ENCODE measurements at regions not wholly inside any gene's neighbourhood (a gene's known extent, or its start where the extent isn't known, plus 50 kb on each side); places are given as distances from the start of the nearest gene placed in this dataset.

DNA sequence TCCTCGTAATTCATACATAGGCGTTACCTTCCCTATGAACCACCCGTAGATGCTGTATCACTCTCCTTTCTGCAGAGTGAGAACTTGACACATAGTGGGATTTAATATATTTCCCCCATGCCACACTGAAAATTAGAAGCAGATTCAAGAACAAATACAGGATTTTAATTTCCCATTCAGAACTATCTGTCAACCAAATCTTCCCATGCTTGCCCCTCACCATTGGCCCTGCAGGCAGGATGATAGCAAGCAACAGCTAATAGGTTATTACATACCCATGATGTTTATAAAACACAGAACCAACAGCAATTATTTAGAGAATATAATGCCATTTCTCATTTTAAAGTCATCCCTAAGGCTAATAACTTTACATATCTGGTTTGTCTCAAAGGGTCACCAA is 55.0 kb upstream of the GNAO1 start (continued):
- TF ChIP-seq ZFP37 (tag by site-specific recombination; IDR thresholded peaks at IDR 0.05): no peak
- no peak for TF ChIP-seq ZNF624 (tag by site-specific recombination; IDR thresholded peaks at IDR 0.05)
- TF ChIP-seq KLF9 (tag by site-specific recombination; IDR thresholded peaks at IDR 0.05; ENCODE audit: low read depth): no peak
- TF ChIP-seq ZNF621 (tag by site-specific recombination; IDR thresholded peaks at IDR 0.05): no peak
- TF ChIP-seq ZFHX2 (tag by site-specific recombination; conservative IDR thresholded peaks at IDR 0.05): no peak
- TF ChIP-seq ZNF654 (tag by site-specific recombination; IDR thresholded peaks at IDR 0.05; ENCODE audit: low read depth): no peak
- TF ChIP-seq ZFP41 (tag by site-specific recombination; IDR thresholded peaks at IDR 0.05; ENCODE audit: borderline replicate concordance): no peak

DNA sequence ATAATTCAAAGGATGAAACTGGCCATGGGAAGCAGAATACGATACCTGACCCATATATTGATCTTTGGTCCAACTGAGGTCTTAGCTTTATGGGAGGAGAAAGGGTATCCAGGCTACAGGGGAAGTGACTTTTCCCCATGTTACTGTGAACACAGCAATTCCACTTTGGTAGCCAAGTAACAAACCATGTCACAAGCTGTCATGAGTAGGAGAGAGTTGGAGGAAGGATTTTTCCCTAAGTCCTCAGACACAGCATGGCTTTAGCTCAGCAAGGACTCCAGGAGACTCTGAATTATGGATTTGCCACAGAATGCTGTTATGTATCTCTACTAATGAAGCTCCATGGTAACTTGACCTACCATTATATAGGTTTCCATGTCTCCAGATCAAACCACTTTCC is 56.5 kb upstream of the GNAO1 start:
- H3K36me3 ChIP-seq (ENCODE audit: control insufficient read depth in 2 of 2, insufficient read depth in 1 of 2, low read length in 2 of 2): no peaks in the 10 kb centered on the region
- H3K4me1 ChIP-seq (ENCODE audit: control insufficient read depth, insufficient read depth, low read length): no peaks in the 10 kb centered on the region

DNA sequence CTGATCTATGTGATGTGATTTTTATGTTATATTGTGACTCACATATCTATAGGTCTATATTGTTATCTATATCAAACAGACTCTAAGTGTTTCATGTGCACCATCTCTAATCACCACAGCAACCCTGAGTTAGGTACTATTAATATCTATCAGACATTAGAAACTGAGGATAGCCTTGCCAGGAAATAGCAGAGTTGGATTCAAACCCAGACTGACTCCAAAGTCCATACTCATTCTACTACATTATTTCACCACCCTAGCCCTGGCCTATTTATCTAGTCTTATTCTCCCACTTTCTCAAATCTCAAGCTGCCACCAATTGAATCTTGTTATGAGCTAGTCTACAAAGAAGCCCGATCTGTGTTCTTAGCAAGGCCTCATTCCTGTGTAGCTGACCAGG is 65.4 kb upstream of the GNAO1 start:
- Histone ChIP-seq H3K4me3 (ENCODE audit: low read depth, low read length) (no peak overlapping the region), H3K4me1 (ENCODE audit: control insufficient read depth, insufficient read depth, low read length) (no peaks in the 10 kb centered on the region), H3K36me3 (ENCODE audit: control insufficient read depth in 2 of 2, insufficient read depth in 1 of 2, low read length in 2 of 2) (no peaks in the 10 kb centered on the region), H3K27ac (ENCODE audit: extremely low read depth, low read depth, low read length) (no peak overlapping the region), H3K9me3 (ENCODE audit: control insufficient read depth, insufficient read depth, low read depth, low read length) (no peaks in the 10 kb centered on the region)
- POLR2A ChIA-PET: interaction anchor here (0.6 kb wide), 1 partner anchor 1282 kb away, joined by 6 read pairs; no protein-coding TSS in a partner anchor
- TF ChIP-seq, protein P1, sequence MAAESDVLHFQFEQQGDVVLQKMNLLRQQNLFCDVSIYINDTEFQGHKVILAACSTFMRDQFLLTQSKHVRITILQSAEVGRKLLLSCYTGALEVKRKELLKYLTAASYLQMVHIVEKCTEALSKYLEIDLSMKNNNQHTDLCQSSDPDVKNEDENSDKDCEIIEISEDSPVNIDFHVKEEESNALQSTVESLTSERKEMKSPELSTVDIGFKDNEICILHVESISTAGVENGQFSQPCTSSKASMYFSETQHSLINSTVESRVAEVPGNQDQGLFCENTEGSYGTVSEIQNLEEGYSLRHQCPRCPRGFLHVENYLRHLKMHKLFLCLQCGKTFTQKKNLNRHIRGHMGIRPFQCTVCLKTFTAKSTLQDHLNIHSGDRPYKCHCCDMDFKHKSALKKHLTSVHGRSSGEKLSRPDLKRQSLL (tag by site-specific recombination; IDR thresholded peaks at IDR 0.05): no peak
- TF ChIP-seq ZNF777 (tag by site-specific recombination; IDR thresholded peaks at IDR 0.05; ENCODE audit: borderline replicate concordance) (no peak), ZNF624 (tag by site-specific recombination; IDR thresholded peaks at IDR 0.05) (no peak), ZNF341 (tag by site-specific recombination; IDR thresholded peaks at IDR 0.05; ENCODE audit: low read depth) (no peak), ZNF514 (tag by site-specific recombination; IDR thresholded peaks at IDR 0.05) (no peak), REPIN1 (tag by site-specific recombination; IDR thresholded peaks at IDR 0.05; ENCODE audit: low read depth) (no peak), ZSCAN30 (tag by site-specific recombination; IDR thresholded peaks at IDR 0.05) (no peak)
- TF ChIP-seq, protein P2, sequence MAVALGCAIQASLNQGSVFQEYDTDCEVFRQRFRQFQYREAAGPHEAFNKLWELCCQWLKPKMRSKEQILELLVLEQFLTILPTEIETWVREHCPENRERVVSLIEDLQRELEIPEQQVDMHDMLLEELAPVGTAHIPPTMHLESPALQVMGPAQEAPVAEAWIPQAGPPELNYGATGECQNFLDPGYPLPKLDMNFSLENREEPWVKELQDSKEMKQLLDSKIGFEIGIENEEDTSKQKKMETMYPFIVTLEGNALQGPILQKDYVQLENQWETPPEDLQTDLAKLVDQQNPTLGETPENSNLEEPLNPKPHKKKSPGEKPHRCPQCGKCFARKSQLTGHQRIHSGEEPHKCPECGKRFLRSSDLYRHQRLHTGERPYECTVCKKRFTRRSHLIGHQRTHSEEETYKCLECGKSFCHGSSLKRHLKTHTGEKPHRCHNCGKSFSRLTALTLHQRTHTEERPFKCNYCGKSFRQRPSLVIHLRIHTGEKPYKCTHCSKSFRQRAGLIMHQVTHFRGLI (tag by site-specific recombination; IDR thresholded peaks at IDR 0.05): no peak
- TF ChIP-seq, protein P3, sequence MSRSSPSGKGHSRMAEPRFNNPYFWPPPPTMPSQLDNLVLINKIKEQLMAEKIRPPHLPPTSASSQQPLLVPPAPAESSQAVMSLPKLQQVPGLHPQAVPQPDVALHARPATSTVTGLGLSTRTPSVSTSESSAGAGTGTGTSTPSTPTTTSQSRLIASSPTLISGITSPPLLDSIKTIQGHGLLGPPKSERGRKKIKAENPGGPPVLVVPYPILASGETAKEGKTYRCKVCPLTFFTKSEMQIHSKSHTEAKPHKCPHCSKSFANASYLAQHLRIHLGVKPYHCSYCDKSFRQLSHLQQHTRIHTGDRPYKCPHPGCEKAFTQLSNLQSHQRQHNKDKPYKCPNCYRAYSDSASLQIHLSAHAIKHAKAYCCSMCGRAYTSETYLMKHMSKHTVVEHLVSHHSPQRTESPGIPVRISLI (tag by site-specific recombination; IDR thresholded peaks at IDR 0.05): no peak
- TF ChIP-seq, protein P4, sequence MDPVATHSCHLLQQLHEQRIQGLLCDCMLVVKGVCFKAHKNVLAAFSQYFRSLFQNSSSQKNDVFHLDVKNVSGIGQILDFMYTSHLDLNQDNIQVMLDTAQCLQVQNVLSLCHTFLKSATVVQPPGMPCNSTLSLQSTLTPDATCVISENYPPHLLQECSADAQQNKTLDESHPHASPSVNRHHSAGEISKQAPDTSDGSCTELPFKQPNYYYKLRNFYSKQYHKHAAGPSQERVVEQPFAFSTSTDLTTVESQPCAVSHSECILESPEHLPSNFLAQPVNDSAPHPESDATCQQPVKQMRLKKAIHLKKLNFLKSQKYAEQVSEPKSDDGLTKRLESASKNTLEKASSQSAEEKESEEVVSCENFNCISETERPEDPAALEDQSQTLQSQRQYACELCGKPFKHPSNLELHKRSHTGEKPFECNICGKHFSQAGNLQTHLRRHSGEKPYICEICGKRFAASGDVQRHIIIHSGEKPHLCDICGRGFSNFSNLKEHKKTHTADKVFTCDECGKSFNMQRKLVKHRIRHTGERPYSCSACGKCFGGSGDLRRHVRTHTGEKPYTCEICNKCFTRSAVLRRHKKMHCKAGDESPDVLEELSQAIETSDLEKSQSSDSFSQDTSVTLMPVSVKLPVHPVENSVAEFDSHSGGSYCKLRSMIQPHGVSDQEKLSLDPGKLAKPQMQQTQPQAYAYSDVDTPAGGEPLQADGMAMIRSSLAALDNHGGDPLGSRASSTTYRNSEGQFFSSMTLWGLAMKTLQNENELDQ (tag by site-specific recombination; IDR thresholded peaks at IDR 0.05; ENCODE audit: low read depth): no peak
- CTCF ChIA-PET: interaction anchor here (0.6 kb wide), 1 partner anchor 185 kb away, joined by 3 read pairs; no protein-coding TSS in a partner anchor

More for the DNA sequence above, 56.5 kb upstream of the GNAO1 start:
- ChIA-PET CTCF (no interaction called here), POLR2A (no interaction called here)
- TF ChIP-seq, protein P5, sequence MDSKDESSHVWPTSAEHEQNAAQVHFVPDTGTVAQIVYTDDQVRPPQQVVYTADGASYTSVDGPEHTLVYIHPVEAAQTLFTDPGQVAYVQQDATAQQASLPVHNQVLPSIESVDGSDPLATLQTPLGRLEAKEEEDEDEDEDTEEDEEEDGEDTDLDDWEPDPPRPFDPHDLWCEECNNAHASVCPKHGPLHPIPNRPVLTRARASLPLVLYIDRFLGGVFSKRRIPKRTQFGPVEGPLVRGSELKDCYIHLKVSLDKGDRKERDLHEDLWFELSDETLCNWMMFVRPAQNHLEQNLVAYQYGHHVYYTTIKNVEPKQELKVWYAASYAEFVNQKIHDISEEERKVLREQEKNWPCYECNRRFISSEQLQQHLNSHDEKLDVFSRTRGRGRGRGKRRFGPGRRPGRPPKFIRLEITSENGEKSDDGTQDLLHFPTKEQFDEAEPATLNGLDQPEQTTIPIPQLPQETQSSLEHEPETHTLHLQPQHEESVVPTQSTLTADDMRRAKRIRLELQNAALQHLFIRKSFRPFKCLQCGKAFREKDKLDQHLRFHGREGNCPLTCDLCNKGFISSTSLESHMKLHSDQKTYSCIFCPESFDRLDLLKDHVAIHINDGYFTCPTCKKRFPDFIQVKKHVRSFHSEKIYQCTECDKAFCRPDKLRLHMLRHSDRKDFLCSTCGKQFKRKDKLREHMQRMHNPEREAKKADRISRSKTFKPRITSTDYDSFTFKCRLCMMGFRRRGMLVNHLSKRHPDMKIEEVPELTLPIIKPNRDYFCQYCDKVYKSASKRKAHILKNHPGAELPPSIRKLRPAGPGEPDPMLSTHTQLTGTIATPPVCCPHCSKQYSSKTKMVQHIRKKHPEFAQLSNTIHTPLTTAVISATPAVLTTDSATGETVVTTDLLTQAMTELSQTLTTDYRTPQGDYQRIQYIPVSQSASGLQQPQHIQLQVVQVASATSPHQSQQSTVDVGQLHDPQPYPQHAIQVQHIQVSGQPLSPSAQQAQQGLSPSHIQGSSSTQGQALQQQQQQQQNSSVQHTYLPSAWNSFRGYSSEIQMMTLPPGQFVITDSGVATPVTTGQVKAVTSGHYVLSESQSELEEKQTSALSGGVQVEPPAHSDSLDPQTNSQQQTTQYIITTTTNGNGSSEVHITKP (tag by site-specific recombination; IDR thresholded peaks at IDR 0.05): no peak
- TF ChIP-seq ZNF174 (tag by site-specific recombination; IDR thresholded peaks at IDR 0.05) (no peak), ZNF664 (tag by site-specific recombination; IDR thresholded peaks at IDR 0.05) (no peak), ZBTB17 (tag by site-specific recombination; IDR thresholded peaks at IDR 0.05) (no peak), ZXDB (tag by site-specific recombination; IDR thresholded peaks at IDR 0.05) (no peak), ZNF292 (tag by site-specific recombination; IDR thresholded peaks at IDR 0.05; ENCODE audit: borderline replicate concordance, low read depth) (no peak), ZSCAN30 (tag by site-specific recombination; IDR thresholded peaks at IDR 0.05) (no peak), ZNF837 (tag by site-specific recombination; IDR thresholded peaks at IDR 0.05) (no peak), ZNF211 (tag by site-specific recombination; IDR thresholded peaks at IDR 0.05; ENCODE audit: low read depth) (no peak), ZBTB48 (tag by site-specific recombination; IDR thresholded peaks at IDR 0.05) (no peak)
- Histone ChIP-seq H3K9me3 (ENCODE audit: control insufficient read depth, insufficient read depth, low read depth, low read length) (no peaks in the 10 kb centered on the region), H3K4me3 (ENCODE audit: low read depth, low read length) (no peak overlapping the region), H3K27ac (ENCODE audit: extremely low read depth, low read depth, low read length) (no peak overlapping the region)
